OCI-LY7 (cell line): ENCODE measurements at regions not wholly inside any gene's neighbourhood (a gene's known extent, or its start where the extent isn't known, plus 50 kb on each side); places are given as distances from the start of the nearest gene placed in this dataset.

Source experiments
- BruUV-seq: library from RNA; stranded (reverse); fragments of 400-500 nt; replicated peaks from 2 replicates; lab custom pipeline; 2021; lab: Mats Ljungman, UMichigan
- CTCF ChIA-PET: fragments of 300-600 bp; sonication (Branson Sonifier 250); formaldehyde crosslinking; loops from one replicate; lab custom pipeline; 2022; ENCODE audit warnings: antibody characterized with exemption; ENCODE audit not compliant: unreplicated experiment; lab: Charles Lee
- POLR2A ChIA-PET: fragments of 300-600 bp; sonication (Branson Sonifier 250); formaldehyde crosslinking; loops from one replicate; lab custom pipeline; 2022; ENCODE audit warnings: antibody characterized with exemption; lab: Charles Lee
- DNase-seq: peaks from one replicate; pipeline ENCODE4 v3.0.0-alpha.2; 2015; ENCODE audit warnings: low spot score
- H2AFZ ChIP-seq: fragments of 200-600 bp; sonication (generic), shearing (Covaris generic); 2 replicates; pipeline ENCODE4 v1.6.1; 2014; ENCODE audit warnings: mild to moderate bottlenecking, antibody characterized with exemption, low read length, moderate library complexity
- H3K27ac ChIP-seq: fragments of 200-600 bp; sonication (generic); 2 replicates; pipeline ENCODE4 v1.5.1; 2014; ENCODE audit warnings: mixed run types, low read depth, mild to moderate bottlenecking, moderate library complexity, low read length, inconsistent platforms; ENCODE audit not compliant: poor library complexity, severe bottlenecking
- H3K36me3 ChIP-seq: fragments of 200-600 bp; sonication (generic); 2 replicates; pipeline ENCODE4 v1.6.1; 2014; ENCODE audit warnings: mild to moderate bottlenecking, antibody characterized with exemption, low read length, moderate library complexity, mixed read lengths; ENCODE audit not compliant: insufficient read depth
- H3K4me1 ChIP-seq: fragments of 200-600 bp; sonication (generic); 2 replicates; pipeline ENCODE4 v1.5.1; 2014; ENCODE audit warnings: mild to moderate bottlenecking, low read length; ENCODE audit not compliant: insufficient read depth, poor library complexity, severe bottlenecking
- H3K4me2 ChIP-seq: fragments of 200-600 bp; sonication (generic); 2 replicates; pipeline ENCODE4 v1.6.1; 2014; ENCODE audit warnings: mild to moderate bottlenecking, low read length
- H3K4me3 ChIP-seq: fragments of 200-600 bp; sonication (generic); 2 replicates; pipeline ENCODE4 v1.5.1; 2014; ENCODE audit warnings: mild to moderate bottlenecking, low read depth, low read length; ENCODE audit not compliant: poor library complexity, severe bottlenecking
- H3K79me2 ChIP-seq: fragments of 200-600 bp; sonication (generic); 2 replicates; pipeline ENCODE4 v1.6.1; 2016; ENCODE audit warnings: low read depth, mild to moderate bottlenecking, low read length, moderate library complexity, mixed read lengths; ENCODE audit not compliant: insufficient read depth
- H3K9me2 ChIP-seq: fragments of 200-600 bp; sonication (generic); 2 replicates; pipeline ENCODE4 v1.6.1; 2016; ENCODE audit warnings: mild to moderate bottlenecking, low read length, mixed read lengths; ENCODE audit not compliant: insufficient read depth
- H3K9me3 ChIP-seq: fragments of 200-600 bp; sonication (generic); 2 replicates; pipeline ENCODE4 v1.6.1; 2014; ENCODE audit warnings: mild to moderate bottlenecking, mixed run types, low read length, mixed read lengths
- H4K20me1 ChIP-seq: fragments of 200-600 bp; sonication (generic); 2 replicates; pipeline ENCODE4 v1.6.1; 2014; ENCODE audit warnings: mild to moderate bottlenecking, antibody characterized with exemption, low read length, moderate library complexity, mixed read lengths; ENCODE audit not compliant: insufficient read depth
- CTCF ChIP-seq: fragments of 200-600 bp; sonication (generic); conservative IDR thresholded peaks from 2 replicates; pipeline ENCODE4 v1.5.1; 2014; ENCODE audit warnings: mild to moderate bottlenecking, antibody characterized with exemption, low read length, moderate library complexity, mixed read lengths
- EZH2phosphoT487 ChIP-seq: fragments of 200-600 bp; sonication (generic); IDR thresholded peaks from 2 replicates; pipeline ENCODE4 v1.6.1; 2018; ENCODE audit warnings: low read depth, borderline replicate concordance, mild to moderate bottlenecking, mixed run types, antibody characterized with exemption, low read length, moderate library complexity, mixed read lengths
- intact Hi-C: fragments of 100-400 bp; cut with micrococcal nuclease; formaldehyde crosslinking; loops from one replicate; pipeline ENCODE4 v1.10.0; 2022; ENCODE audit not compliant: unreplicated experiment

- H2AFZ ChIP-seq = no peak overlapping the region
- no peak for DNase-seq
- TF ChIP-seq EZH2phosphoT487 = no peak
- no peak for TF ChIP-seq CTCF
- H3K36me3 ChIP-seq = no peaks in the 10 kb centered on the region
- no peak overlapping the region for H3K4me3 ChIP-seq
- no peak overlapping the region for H3K4me2 ChIP-seq
- intact Hi-C loops = no loop called here
- no peaks in the 10 kb centered on the region for H3K79me2 ChIP-seq
- H3K9me2 ChIP-seq = no peaks in the 10 kb centered on the region
- CTCF ChIA-PET = no interaction called here
- no TSS peak for BruUV-seq
- POLR2A ChIA-PET = interaction anchor here (0.6 kb wide), 1 partner anchor 19 kb away, joined by 3 read pairs; no protein-coding TSS in a partner anchor
- no peaks in the 10 kb centered on the region for H3K4me1 ChIP-seq
- no peaks in the 10 kb centered on the region for H4K20me1 ChIP-seq
- H3K9me3 ChIP-seq = no peaks in the 10 kb centered on the region
- no peak overlapping the region for H3K27ac ChIP-seq
These were observed 181.2 kb upstream of the CIBAR2 start for GRCh38 chr16:85293458-85293857.

DNA sequence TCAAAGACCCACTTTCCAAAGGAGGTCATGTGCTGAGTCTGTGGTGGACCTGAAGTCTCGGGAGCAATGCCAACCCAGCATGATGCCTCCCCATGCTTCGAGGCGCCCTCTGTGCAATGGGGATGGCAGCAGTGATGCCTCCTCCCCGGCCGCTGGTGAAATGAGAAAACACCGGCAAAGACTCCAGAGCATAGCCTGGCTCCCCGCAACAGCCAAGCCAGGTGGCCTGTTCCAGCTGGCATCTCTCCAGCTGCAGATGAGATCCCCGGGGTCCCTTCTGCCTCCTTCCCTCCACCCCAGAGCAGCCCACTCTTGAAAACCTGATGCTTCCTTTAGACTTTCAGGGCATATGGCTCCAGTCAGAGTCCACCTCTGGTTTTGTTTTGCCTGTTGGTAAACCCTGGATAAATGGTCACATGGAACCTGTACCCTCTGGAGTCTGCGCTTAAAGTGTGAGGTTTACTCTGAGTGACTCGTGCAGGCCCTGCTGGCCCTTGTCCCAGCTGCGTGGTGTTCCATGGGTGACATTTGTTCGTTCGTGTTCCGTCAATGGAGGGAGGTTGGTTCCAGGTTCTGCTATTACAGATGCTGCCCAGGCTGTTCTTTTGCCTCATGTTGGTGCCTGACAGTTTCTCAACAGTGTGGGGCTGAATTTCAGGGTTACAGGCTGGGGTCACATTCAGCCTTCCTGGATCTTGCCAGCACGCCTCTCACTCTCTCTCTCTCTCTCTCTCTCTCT lies 181.8 kb upstream of the CIBAR2 start:
- no peaks in the 10 kb centered on the region for H3K9me2 ChIP-seq
- TF ChIP-seq CTCF (no peak), EZH2phosphoT487 (no peak)
- no peaks in the 10 kb centered on the region for H3K9me3 ChIP-seq
- H3K4me3 ChIP-seq = no peak overlapping the region
- H3K36me3 ChIP-seq = no peaks in the 10 kb centered on the region
- no TSS peak for BruUV-seq
- H4K20me1 ChIP-seq = no peaks in the 10 kb centered on the region
- DNase-seq = no peak
- H3K27ac ChIP-seq = no peak overlapping the region
- H3K4me1 ChIP-seq = no peaks in the 10 kb centered on the region
- H2AFZ ChIP-seq = no peak overlapping the region
- no peak overlapping the region for H3K4me2 ChIP-seq
- intact Hi-C loops = no loop called here
- ChIA-PET CTCF (no interaction called here), POLR2A (no interaction called here)
- no peaks in the 10 kb centered on the region for H3K79me2 ChIP-seq

DNA sequence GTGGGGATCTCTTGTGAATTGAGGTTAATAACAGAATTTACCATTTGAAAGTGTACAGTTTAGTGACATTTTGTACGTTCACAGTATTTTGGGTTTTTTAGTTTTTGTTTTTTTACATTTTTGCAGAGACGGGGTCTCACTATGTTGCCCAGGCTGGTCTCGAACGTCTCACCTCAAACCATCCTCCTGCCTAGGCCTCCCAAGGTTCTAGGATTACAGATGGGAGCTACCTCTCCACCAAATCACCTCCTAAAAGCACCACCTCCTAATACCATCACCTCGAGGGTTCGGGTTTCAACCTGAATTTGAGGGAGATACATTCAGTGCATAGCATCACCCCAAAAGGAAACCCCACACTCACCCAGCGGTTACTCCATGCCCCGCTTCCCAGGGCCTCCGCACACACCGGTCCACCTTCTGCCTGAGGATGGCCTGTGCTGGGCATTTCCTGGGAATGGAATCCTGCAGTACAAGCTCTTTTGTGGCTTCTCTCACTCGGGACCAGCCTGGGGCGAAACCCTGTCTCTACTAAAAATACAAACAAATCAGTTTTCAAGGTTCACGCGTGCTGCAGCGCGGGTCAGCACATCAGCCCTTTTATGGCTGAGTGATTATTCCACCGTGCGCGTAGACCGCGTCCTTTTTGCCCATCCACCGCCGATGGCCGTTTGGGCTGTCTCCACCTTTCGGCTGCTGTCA lies 182.7 kb upstream of the CIBAR2 start:
- no peak overlapping the region for H2AFZ ChIP-seq
- H3K4me3 ChIP-seq = no peak overlapping the region
- BruUV-seq = no TSS peak
- no peaks in the 10 kb centered on the region for H3K9me2 ChIP-seq
- H3K79me2 ChIP-seq = no peaks in the 10 kb centered on the region
- no peaks in the 10 kb centered on the region for H3K9me3 ChIP-seq
- CTCF ChIA-PET = no interaction called here
- H3K4me1 ChIP-seq = no peaks in the 10 kb centered on the region
- no peaks in the 10 kb centered on the region for H4K20me1 ChIP-seq
- TF ChIP-seq CTCF (no peak), EZH2phosphoT487 (no peak)
- POLR2A ChIA-PET = no interaction called here
- no peak overlapping the region for H3K27ac ChIP-seq
- H3K36me3 ChIP-seq = no peaks in the 10 kb centered on the region
- no peak overlapping the region for H3K4me2 ChIP-seq
- no peak for DNase-seq
- intact Hi-C loops = no loop called here
